ENCODE measurements at regions not wholly inside any gene's neighbourhood (a gene's known extent, or its start where the extent isn't known, plus 50 kb on each side); places are given as distances from the start of the nearest gene placed in this dataset.

DNA sequence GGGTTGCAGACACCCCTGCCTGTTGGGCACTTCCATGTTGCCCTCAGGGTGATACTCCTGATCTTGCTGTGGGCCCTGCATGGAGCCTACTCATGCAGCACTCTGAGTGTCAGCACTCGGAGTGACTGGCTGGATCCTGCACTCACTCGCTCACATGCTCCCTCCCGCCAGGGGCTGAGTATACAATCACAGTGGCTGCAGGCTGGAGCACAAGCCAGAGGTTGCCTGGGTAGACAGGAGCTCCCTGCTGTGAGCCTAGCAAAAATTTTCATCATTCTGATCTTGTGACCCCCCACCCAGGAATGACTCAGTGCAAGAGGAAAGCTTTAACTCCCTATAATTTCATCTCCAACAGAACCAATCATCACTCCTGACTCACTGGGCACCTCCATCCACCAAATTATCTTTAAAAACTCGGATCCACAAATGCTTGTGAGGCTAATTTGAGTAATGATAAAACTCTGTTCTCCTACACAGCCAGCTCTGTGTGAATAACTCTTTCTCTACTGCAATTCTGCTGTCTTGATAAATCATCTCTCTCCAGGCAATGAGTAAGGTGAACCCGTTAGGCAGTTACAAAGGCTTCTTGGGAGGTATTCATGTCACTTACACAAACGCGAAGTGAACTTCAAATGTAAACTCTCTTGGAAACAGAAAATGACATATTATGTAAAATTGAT is 1180.8 kb upstream of the PABPC4L start:
- H3K79me2 ChIP-seq (ENCODE audit: insufficient read depth, low read length) = no peaks in the 10 kb centered on the region
- ATAC-seq (no peak), DNase-seq (ENCODE audit: low read depth, low spot score) (no peak)
- ChIA-PET CTCF (no interaction called here), POLR2A (no interaction called here), RAD21 (ENCODE audit: low non-redundant PET in 1 of 2, low total read pairs in 2 of 2, uncharacterized antibody in 2 of 2, unreplicated experiment in 2 of 2) (no interaction called here)
- H3K36me3 ChIP-seq (ENCODE audit: control insufficient read depth in 1 of 2, insufficient read depth in 2 of 2, low read length in 2 of 2) = no peaks in the 10 kb centered on the region
- TF ChIP-seq, protein P1, sequence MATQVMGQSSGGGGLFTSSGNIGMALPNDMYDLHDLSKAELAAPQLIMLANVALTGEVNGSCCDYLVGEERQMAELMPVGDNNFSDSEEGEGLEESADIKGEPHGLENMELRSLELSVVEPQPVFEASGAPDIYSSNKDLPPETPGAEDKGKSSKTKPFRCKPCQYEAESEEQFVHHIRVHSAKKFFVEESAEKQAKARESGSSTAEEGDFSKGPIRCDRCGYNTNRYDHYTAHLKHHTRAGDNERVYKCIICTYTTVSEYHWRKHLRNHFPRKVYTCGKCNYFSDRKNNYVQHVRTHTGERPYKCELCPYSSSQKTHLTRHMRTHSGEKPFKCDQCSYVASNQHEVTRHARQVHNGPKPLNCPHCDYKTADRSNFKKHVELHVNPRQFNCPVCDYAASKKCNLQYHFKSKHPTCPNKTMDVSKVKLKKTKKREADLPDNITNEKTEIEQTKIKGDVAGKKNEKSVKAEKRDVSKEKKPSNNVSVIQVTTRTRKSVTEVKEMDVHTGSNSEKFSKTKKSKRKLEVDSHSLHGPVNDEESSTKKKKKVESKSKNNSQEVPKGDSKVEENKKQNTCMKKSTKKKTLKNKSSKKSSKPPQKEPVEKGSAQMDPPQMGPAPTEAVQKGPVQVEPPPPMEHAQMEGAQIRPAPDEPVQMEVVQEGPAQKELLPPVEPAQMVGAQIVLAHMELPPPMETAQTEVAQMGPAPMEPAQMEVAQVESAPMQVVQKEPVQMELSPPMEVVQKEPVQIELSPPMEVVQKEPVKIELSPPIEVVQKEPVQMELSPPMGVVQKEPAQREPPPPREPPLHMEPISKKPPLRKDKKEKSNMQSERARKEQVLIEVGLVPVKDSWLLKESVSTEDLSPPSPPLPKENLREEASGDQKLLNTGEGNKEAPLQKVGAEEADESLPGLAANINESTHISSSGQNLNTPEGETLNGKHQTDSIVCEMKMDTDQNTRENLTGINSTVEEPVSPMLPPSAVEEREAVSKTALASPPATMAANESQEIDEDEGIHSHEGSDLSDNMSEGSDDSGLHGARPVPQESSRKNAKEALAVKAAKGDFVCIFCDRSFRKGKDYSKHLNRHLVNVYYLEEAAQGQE (IDR thresholded peaks at IDR 0.05; ENCODE audit: low read depth) = no peak
- no peak for TF ChIP-seq EZH2 (IDR thresholded peaks at IDR 0.05)
- H3K27ac ChIP-seq (ENCODE audit: low read depth, low read length) = no peak overlapping the region
- H3K27me3 ChIP-seq (ENCODE audit: insufficient read depth, low read length) = no peaks in the 10 kb centered on the region
- H3K9ac ChIP-seq (ENCODE audit: low read length) = no peak overlapping the region
- H3K9me3 ChIP-seq (ENCODE audit: control insufficient read depth in 1 of 2, insufficient read depth in 1 of 2, low read depth in 1 of 2, low read length in 2 of 2) = no peaks in the 10 kb centered on the region
- H3K4me2 ChIP-seq (ENCODE audit: low read length) = no peak overlapping the region
- intact Hi-C loops (cut with micrococcal nuclease) = no loop called here
- no peak overlapping the region for H3K4me3 ChIP-seq (replicated peaks in 1 of 2; ENCODE audit: low read depth in 1 of 2, low read length in 2 of 2)
- BruUV-seq (replicated peaks) = no TSS peak
- H4K20me1 ChIP-seq (ENCODE audit: insufficient read depth) = no peaks in the 10 kb centered on the region
- H3K4me1 ChIP-seq (ENCODE audit: control insufficient read depth in 1 of 2, insufficient read depth in 2 of 2, low read length in 2 of 2) = no peaks in the 10 kb centered on the region
- H2AFZ ChIP-seq (ENCODE audit: low read depth, low read length, poor library complexity, severe bottlenecking) = no peak overlapping the region
- no peaks in the 10 kb centered on the region for H3K9me2 ChIP-seq (ENCODE audit: insufficient read depth)

DNA sequence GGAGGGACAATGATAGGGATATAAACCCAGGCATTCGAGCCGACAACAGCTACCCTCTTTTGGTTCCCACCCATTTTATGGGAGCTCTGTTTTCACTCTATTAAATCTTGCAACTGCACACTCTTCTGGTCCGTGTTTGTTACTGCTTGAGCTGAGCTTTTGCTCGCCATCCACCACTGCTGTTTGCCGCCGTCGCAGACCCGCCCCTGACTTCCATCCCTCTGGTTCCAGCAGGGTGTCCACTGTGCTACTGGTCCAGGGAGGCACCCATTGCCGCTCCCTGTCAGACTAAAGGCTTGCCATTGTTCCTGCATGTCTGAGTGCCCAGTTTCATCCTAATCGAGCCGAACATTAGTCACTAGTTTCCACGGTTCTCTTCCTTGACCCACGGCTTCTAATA is 1170.5 kb upstream of the PABPC4L start:
- Histone ChIP-seq H3K27ac (ENCODE audit: low read depth, low read length) (no peak overlapping the region), H3K9me3 (ENCODE audit: control insufficient read depth in 1 of 2, insufficient read depth in 1 of 2, low read depth in 1 of 2, low read length in 2 of 2) (no peaks in the 10 kb centered on the region), H3K9me2 (ENCODE audit: insufficient read depth) (no peaks in the 10 kb centered on the region), H3K4me3 (replicated peaks in 1 of 2; ENCODE audit: low read depth in 1 of 2, low read length in 2 of 2) (no peak overlapping the region), H3K4me2 (ENCODE audit: low read length) (no peak overlapping the region), H4K20me1 (ENCODE audit: insufficient read depth) (no peaks in the 10 kb centered on the region), H3K36me3 (ENCODE audit: control insufficient read depth in 1 of 2, insufficient read depth in 2 of 2, low read length in 2 of 2) (no peaks in the 10 kb centered on the region), H2AFZ (ENCODE audit: low read depth, low read length, poor library complexity, severe bottlenecking) (no peak overlapping the region), H3K4me1 (ENCODE audit: control insufficient read depth in 1 of 2, insufficient read depth in 2 of 2, low read length in 2 of 2) (no peaks in the 10 kb centered on the region), H3K9ac (ENCODE audit: low read length) (no peak overlapping the region), H3K79me2 (ENCODE audit: insufficient read depth, low read length) (no peaks in the 10 kb centered on the region), H3K27me3 (ENCODE audit: insufficient read depth, low read length) (no peaks in the 10 kb centered on the region)
- intact Hi-C loops (cut with micrococcal nuclease) = no loop called here
- ATAC-seq = no peak
- DNase-seq (ENCODE audit: low read depth, low spot score) = no peak
- ChIA-PET CTCF (interaction anchor here (1.8 kb wide), 1 partner anchor 46 kb away, joined by 5 read pairs; no protein-coding TSS in a partner anchor), RAD21 (ENCODE audit: low non-redundant PET in 1 of 2, low total read pairs in 2 of 2, uncharacterized antibody in 2 of 2, unreplicated experiment in 2 of 2) (no interaction called here), POLR2A (no interaction called here)
- BruUV-seq (replicated peaks) = no TSS peak
- TF ChIP-seq CBX3 (IDR thresholded peaks at IDR 0.05; ENCODE audit: low read depth) (no peak), SRF (IDR thresholded peaks at IDR 0.05; ENCODE audit: low read depth) (no peak), ATF3 (IDR thresholded peaks at IDR 0.05) (no peak), ZNF274 (IDR thresholded peaks at IDR 0.05; ENCODE audit: low read depth, low read length) (no peak), YY1 (IDR thresholded peaks at IDR 0.05; ENCODE audit: extremely low read depth, insufficient replicate concordance, low read depth, low read length) (no peak), SIN3A (IDR thresholded peaks at IDR 0.05; ENCODE audit: low read depth) (no peak), RAD21 (IDR thresholded peaks at IDR 0.05; ENCODE audit: low read depth) (no peak), TCF7L2 (IDR thresholded peaks at IDR 0.05; ENCODE audit: borderline replicate concordance, extremely low read depth, insufficient read depth, insufficient read length) (no peak), POLR2A (IDR thresholded peaks at IDR 0.05; ENCODE audit: borderline replicate concordance, extremely low read depth, insufficient read depth, insufficient read length) (no peak)
- TF ChIP-seq, protein P2, sequence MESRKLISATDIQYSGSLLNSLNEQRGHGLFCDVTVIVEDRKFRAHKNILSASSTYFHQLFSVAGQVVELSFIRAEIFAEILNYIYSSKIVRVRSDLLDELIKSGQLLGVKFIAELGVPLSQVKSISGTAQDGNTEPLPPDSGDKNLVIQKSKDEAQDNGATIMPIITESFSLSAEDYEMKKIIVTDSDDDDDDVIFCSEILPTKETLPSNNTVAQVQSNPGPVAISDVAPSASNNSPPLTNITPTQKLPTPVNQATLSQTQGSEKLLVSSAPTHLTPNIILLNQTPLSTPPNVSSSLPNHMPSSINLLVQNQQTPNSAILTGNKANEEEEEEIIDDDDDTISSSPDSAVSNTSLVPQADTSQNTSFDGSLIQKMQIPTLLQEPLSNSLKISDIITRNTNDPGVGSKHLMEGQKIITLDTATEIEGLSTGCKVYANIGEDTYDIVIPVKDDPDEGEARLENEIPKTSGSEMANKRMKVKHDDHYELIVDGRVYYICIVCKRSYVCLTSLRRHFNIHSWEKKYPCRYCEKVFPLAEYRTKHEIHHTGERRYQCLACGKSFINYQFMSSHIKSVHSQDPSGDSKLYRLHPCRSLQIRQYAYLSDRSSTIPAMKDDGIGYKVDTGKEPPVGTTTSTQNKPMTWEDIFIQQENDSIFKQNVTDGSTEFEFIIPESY (IDR thresholded peaks at IDR 0.05; ENCODE audit: extremely low read depth, insufficient replicate concordance, low read length) = no peak

Measured in HCT116 (cell line).